DMS53 (cell line): ENCODE measurements at regions not wholly inside any gene's neighbourhood (a gene's known extent, or its start where the extent isn't known, plus 50 kb on each side); places are given as distances from the start of the nearest gene placed in this dataset.
A peak's percentile ranks its signal among the peaks of the same experiment; 100 is the strongest.
"Not testable (repeated sequence)": the region's sequence is repeated elsewhere in the genome, so short reads cannot be mapped to it uniquely, and the experiment has no call there.

Source experiments
- DNase-seq: peaks from one replicate; lab custom pipeline; 2025; lab: John Stamatoyannopoulos, UW

- no peak for DNase-seq
These were observed 84.7 kb downstream of the SCN11A start for GRCh38 chr3:38966811-38967692.

GRCh38 chr3:38964646-38965045 lies 87.1 kb downstream of the SCN11A start:
- DNase-seq, result no peak

- DNase-seq, result no peak
These were observed 87.5 kb downstream of the SCN11A start for GRCh38 chr3:38964204-38964603.

- peak; percentile 55 for DNase-seq
These were observed 90.7 kb downstream of the SCN11A start for GRCh38 chr3:38960953-38961622.

- no peak for DNase-seq
These were observed 91.6 kb downstream of the SCN11A start for GRCh38 chr3:38960042-38960622.

GRCh38 chr3:38958026-38958720 lies 93.6 kb downstream of the SCN11A start:
- no peak for DNase-seq

GRCh38 chr3:38957296-38957695 lies 94.4 kb downstream of the SCN11A start:
- DNase-seq, result no peak

- no peak for DNase-seq
These were observed 99.0 kb downstream of the SCN11A start for GRCh38 chr3:38952721-38953120.

GRCh38 chr3:38951167-38951566 lies 100.6 kb downstream of the SCN11A start:
- not testable (repeated sequence) for DNase-seq

GRCh38 chr3:38950581-38950980 lies 101.2 kb downstream of the SCN11A start:
- no peak for DNase-seq

- no peak for DNase-seq
These were observed 101.8 kb downstream of the SCN11A start for GRCh38 chr3:38949994-38950393.

GRCh38 chr3:38940394-38940793 lies 111.3 kb downstream of the SCN11A start:
- DNase-seq, result no peak

- no peak for DNase-seq
These were observed 109.3 kb upstream of the SCN10A start for GRCh38 chr3:38925351-38925750.

- no peak for DNase-seq
These were observed 100.7 kb upstream of the SCN10A start for GRCh38 chr3:38916706-38917105.

GRCh38 chr3:38907426-38907825 lies 91.4 kb upstream of the SCN10A start:
- no peak for DNase-seq

- no peak for DNase-seq
These were observed 74.4 kb upstream of the SCN10A start for GRCh38 chr3:38890426-38890825.

GRCh38 chr3:38878646-38879045 lies 62.6 kb upstream of the SCN10A start:
- DNase-seq, result no peak
